Fibroblast of pulmonary artery (primary cell): ENCODE measurements at regions not wholly inside any gene's neighbourhood (a gene's known extent, or its start where the extent isn't known, plus 50 kb on each side); places are given as distances from the start of the nearest gene placed in this dataset.

Experiments
- DNase-seq: peaks from one replicate; pipeline ENCODE4 v3.0.0-alpha.2; 2010; ENCODE audit warnings: low read depth
- H3K4me3 ChIP-seq: replicated peaks from 2 replicates; pipeline ENCODE4 v1.5.1; 2011; ENCODE audit warnings: low read depth, mild to moderate bottlenecking, control low read depth, low read length, moderate library complexity
- TF ChIP-seq, protein P1 (sequence below): IDR thresholded peaks from 2 replicates; pipeline ENCODE4 v1.5.1; 2011; ENCODE audit warnings: mild to moderate bottlenecking, control low read depth, low read length, inconsistent platforms; ENCODE audit errors: missing control alignments

DNA sequence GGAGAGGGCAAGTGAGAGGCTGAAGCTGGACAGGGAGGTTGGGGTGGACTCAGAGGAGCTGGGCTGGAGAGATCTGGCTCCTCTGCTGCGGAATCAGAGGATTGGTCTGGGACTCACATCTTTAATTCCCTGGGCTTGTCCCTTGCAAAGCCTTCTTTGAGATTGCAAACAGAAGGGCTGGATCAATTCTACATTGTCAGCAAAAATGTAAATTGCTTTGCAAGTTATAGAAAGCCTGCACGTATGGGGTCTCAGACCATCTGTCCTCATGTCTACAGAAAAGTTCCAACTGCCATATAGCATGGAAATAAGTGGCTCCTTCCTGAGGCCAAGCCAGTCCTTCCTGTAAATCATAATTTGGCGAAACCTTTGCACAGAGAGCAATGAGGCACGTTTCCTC is 449.6 kb downstream of the UBE2NL start:
- no peak overlapping the region for H3K4me3 ChIP-seq
- TF ChIP-seq, protein P1, sequence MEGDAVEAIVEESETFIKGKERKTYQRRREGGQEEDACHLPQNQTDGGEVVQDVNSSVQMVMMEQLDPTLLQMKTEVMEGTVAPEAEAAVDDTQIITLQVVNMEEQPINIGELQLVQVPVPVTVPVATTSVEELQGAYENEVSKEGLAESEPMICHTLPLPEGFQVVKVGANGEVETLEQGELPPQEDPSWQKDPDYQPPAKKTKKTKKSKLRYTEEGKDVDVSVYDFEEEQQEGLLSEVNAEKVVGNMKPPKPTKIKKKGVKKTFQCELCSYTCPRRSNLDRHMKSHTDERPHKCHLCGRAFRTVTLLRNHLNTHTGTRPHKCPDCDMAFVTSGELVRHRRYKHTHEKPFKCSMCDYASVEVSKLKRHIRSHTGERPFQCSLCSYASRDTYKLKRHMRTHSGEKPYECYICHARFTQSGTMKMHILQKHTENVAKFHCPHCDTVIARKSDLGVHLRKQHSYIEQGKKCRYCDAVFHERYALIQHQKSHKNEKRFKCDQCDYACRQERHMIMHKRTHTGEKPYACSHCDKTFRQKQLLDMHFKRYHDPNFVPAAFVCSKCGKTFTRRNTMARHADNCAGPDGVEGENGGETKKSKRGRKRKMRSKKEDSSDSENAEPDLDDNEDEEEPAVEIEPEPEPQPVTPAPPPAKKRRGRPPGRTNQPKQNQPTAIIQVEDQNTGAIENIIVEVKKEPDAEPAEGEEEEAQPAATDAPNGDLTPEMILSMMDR: no peak

DNA sequence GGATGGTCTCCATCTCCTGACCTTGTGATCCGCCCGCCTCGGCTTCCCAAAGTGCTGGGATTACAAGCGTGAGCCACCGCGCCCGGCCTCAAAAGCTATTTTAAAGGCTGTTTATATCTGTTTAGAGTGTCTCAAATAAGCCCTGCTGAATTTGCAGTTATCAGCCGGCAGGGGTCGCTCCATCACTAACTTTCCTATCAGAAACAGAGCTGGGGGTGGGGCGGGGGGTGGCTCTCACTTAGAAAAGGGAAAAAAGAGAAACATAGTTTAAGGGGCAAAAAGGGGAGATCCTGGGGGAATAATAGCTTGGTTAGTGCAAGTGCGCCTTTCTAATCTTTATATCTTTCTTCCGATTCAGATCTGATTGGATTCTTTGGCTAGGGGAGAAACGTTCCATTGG is 450.7 kb downstream of the UBE2NL start:
- no peak overlapping the region for H3K4me3 ChIP-seq
- no peak for DNase-seq

More for the DNA sequence above, 449.6 kb downstream of the UBE2NL start:
- no peak for DNase-seq

DNA sequence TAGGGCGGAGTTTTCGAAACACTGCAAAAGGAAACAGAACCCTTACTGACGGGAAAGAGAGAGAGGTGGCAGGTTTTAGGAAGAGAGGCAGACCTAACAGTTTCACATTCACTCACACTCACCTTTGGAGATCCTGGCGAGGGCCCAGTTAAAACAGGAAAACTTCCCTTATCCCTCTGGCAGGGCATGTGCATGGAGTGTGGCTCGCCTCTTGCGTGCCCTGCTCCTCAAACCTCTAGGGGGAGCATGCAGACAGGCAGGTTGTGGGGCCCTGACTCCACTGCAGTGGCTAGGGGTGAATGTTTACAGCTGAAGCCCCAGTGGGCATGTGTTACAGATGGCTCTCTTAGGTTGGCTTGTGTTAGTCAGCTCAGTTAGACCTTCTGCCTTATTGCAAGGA is 451.5 kb downstream of the UBE2NL start:
- TF ChIP-seq, protein P1: no peak
- DNase-seq: no peak

More for the DNA sequence above, 450.7 kb downstream of the UBE2NL start:
- TF ChIP-seq, protein P1: no peak

DNA sequence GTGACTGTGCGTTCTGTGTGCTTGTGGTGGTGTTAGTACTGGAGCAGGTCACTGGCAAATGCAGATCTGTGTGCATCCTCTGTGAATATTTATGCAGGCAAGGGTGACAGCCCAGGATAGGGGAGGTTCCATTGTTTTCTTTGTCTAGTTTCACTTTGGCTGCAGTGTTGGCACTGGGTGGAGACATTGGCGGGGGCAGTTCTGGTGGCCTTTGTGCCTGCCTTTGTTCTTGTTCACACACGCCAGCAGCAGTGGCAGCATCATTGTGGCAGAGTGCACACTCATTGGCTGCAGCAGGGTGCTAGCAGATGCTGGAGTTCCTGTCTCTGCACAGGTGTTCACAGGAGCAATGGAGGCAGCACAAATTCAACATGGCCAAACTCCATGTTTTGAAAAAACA is 495.3 kb downstream of the UBE2NL start:
- no peak overlapping the region for H3K4me3 ChIP-seq
- no peak for DNase-seq
- TF ChIP-seq, protein P1: no peak

More for the DNA sequence above, 451.5 kb downstream of the UBE2NL start:
- H3K4me3 ChIP-seq: no peak overlapping the region

DNA sequence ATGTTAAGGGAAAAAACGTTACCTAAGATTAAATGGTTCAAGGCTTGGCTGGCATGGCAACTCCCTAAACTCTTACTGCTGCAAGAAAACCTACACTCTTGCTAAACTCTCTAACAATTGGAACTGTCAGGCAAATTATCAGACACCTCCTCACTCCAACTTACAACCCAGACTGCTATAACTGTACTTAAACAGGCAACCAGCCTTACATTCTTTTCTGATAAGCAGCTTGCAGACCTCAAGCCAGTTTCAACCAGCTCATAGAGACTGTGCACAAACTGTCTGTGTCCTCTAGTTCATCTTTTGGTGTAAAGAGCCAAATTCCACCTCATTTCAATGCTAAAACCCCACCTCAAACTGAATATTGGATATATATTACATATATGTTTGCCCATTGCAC is 504.9 kb downstream of the UBE2NL start:
- no peak for DNase-seq
- no peak overlapping the region for H3K4me3 ChIP-seq
- TF ChIP-seq, protein P1: no peak
